ENCODE measurements at regions not wholly inside any gene's neighbourhood (a gene's known extent, or its start where the extent isn't known, plus 50 kb on each side); places are given as distances from the start of the nearest gene placed in this dataset.

GRCh38 chr20:11569163-11569562, 348.5 kb upstream of the BTBD3 start:
- H3K36me3 ChIP-seq (ENCODE audit: control insufficient read depth in 1 of 2, insufficient read depth in 2 of 2, low read length in 2 of 2): no peaks in the 10 kb centered on the region
- no peaks in the 10 kb centered on the region for H3K9me2 ChIP-seq (ENCODE audit: insufficient read depth)
- POLR2A ChIA-PET: no interaction called here
- intact Hi-C loops (cut with micrococcal nuclease): no loop called here
- DNase-seq (ENCODE audit: low read depth, low spot score) (no peak), ATAC-seq (peak; percentile 58; the same call in 1 of the 2 replicates)
- CTCF ChIA-PET: no interaction called here
- no peaks in the 10 kb centered on the region; the same call in 1 of the 2 replicates for H4K20me1 ChIP-seq (ENCODE audit: insufficient read depth)
- RAD21 ChIA-PET (ENCODE audit: low non-redundant PET in 1 of 2, low total read pairs in 2 of 2, uncharacterized antibody in 2 of 2, unreplicated experiment in 2 of 2): no interaction called here
- peaks cover 10% of the 10 kb centered on the region for H3K27me3 ChIP-seq (ENCODE audit: insufficient read depth, low read length)
- H2AFZ ChIP-seq (ENCODE audit: low read depth, low read length, poor library complexity, severe bottlenecking): no peak overlapping the region
- TF ChIP-seq CBX3 (IDR thresholded peaks at IDR 0.05; ENCODE audit: low read depth) (no peak), ZNF274 (IDR thresholded peaks at IDR 0.05; ENCODE audit: low read depth, low read length) (no peak), EGR1 (IDR thresholded peaks at IDR 0.05; ENCODE audit: low read depth) (no peak), JUND (IDR thresholded peaks at IDR 0.05) (no peak), YY1 (IDR thresholded peaks at IDR 0.05; ENCODE audit: extremely low read depth, insufficient replicate concordance, low read depth, low read length) (no peak), SP1 (IDR thresholded peaks at IDR 0.05; ENCODE audit: low read depth) (no peak)
- TF ChIP-seq, protein P1, sequence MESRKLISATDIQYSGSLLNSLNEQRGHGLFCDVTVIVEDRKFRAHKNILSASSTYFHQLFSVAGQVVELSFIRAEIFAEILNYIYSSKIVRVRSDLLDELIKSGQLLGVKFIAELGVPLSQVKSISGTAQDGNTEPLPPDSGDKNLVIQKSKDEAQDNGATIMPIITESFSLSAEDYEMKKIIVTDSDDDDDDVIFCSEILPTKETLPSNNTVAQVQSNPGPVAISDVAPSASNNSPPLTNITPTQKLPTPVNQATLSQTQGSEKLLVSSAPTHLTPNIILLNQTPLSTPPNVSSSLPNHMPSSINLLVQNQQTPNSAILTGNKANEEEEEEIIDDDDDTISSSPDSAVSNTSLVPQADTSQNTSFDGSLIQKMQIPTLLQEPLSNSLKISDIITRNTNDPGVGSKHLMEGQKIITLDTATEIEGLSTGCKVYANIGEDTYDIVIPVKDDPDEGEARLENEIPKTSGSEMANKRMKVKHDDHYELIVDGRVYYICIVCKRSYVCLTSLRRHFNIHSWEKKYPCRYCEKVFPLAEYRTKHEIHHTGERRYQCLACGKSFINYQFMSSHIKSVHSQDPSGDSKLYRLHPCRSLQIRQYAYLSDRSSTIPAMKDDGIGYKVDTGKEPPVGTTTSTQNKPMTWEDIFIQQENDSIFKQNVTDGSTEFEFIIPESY (IDR thresholded peaks at IDR 0.05; ENCODE audit: extremely low read depth, insufficient replicate concordance, low read length): no peak
- TF ChIP-seq, protein P2, sequence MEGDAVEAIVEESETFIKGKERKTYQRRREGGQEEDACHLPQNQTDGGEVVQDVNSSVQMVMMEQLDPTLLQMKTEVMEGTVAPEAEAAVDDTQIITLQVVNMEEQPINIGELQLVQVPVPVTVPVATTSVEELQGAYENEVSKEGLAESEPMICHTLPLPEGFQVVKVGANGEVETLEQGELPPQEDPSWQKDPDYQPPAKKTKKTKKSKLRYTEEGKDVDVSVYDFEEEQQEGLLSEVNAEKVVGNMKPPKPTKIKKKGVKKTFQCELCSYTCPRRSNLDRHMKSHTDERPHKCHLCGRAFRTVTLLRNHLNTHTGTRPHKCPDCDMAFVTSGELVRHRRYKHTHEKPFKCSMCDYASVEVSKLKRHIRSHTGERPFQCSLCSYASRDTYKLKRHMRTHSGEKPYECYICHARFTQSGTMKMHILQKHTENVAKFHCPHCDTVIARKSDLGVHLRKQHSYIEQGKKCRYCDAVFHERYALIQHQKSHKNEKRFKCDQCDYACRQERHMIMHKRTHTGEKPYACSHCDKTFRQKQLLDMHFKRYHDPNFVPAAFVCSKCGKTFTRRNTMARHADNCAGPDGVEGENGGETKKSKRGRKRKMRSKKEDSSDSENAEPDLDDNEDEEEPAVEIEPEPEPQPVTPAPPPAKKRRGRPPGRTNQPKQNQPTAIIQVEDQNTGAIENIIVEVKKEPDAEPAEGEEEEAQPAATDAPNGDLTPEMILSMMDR (IDR thresholded peaks at IDR 0.05 in 2 of 3, conservative IDR thresholded peaks at IDR 0.05 in 1 of 3; ENCODE audit: borderline replicate concordance in 1 of 3, insufficient read depth in 1 of 3, low read depth in 2 of 3, low read length in 2 of 3): no peak
- no peaks in the 10 kb centered on the region for H3K79me2 ChIP-seq (ENCODE audit: insufficient read depth, low read length)
- H3K4me1 ChIP-seq (ENCODE audit: control insufficient read depth in 1 of 2, insufficient read depth in 2 of 2, low read length in 2 of 2): no peaks in the 10 kb centered on the region
- no peaks in the 10 kb centered on the region for H3K9me3 ChIP-seq (ENCODE audit: control insufficient read depth in 1 of 2, insufficient read depth in 1 of 2, low read depth in 1 of 2, low read length in 2 of 2)
- no peak overlapping the region for H3K4me2 ChIP-seq (ENCODE audit: low read length)
- no TSS peak for BruUV-seq (replicated peaks)
- H3K9ac ChIP-seq (ENCODE audit: low read length): no peak overlapping the region
- no peak overlapping the region for H3K27ac ChIP-seq (ENCODE audit: low read depth, low read length)
- H3K4me3 ChIP-seq (replicated peaks in 1 of 2; ENCODE audit: low read depth in 1 of 2, low read length in 2 of 2): no peak overlapping the region
